GM12891 (cell line): ENCODE measurements at regions not wholly inside any gene's neighbourhood (a gene's known extent, or its start where the extent isn't known, plus 50 kb on each side); places are given as distances from the start of the nearest gene placed in this dataset.
"Not testable (repeated sequence)": the region's sequence is repeated elsewhere in the genome, so short reads cannot be mapped to it uniquely, and the experiment has no call there.

ENCODE experiments used
- DNase-seq: peaks from one replicate; pipeline ENCODE4 v3.0.0; 2011; ENCODE audit warnings: low spot score; ENCODE audit not compliant: insufficient read length
- FAIRE-seq: peaks from 2 replicates; lab custom pipeline; 2011; peaks lifted over from hg19 to GRCh38; lab: Jason Lieb, UNC
- PAX5 ChIP-seq: IDR thresholded peaks from 2 replicates; pipeline ENCODE4 v1.6.1; 2011; ENCODE audit warnings: low read length, moderate library complexity, mild to moderate bottlenecking; ENCODE audit not compliant: insufficient read depth, severe bottlenecking
- POLR2A ChIP-seq: IDR thresholded peaks from 2 replicates; pipeline ENCODE4 v1.6.1; 2011; ENCODE audit warnings: low read depth, low read length, control low read depth
- POLR2AphosphoS5 ChIP-seq: IDR thresholded peaks from 2 replicates; pipeline ENCODE4 v1.6.1; 2011; ENCODE audit warnings: low read depth, low read length, control low read depth
- POU2F2 ChIP-seq: IDR thresholded peaks from 2 replicates; pipeline ENCODE4 v1.6.1; 2011; ENCODE audit warnings: low read depth, mild to moderate bottlenecking, control low read depth, low read length, moderate library complexity
- SPI1 ChIP-seq: IDR thresholded peaks from 2 replicates; pipeline ENCODE4 v1.6.1; 2011; ENCODE audit warnings: low read depth, low read length, control low read depth
- TAF1 ChIP-seq: IDR thresholded peaks from 2 replicates; pipeline ENCODE4 v1.6.1; 2011; ENCODE audit warnings: low read depth, low read length, control low read depth

- peak; percentile 69 for FAIRE-seq
- no peak for DNase-seq
- TF ChIP-seq PAX5 = no peak
- TF ChIP-seq POLR2A = no peak
- no peak for TF ChIP-seq POU2F2
- no peak for TF ChIP-seq SPI1
- TF ChIP-seq TAF1 = no peak
- no peak for TF ChIP-seq POLR2AphosphoS5
These were observed 187.7 kb upstream of the MYLIP start for GRCh38 chr6:15941168-15941567.

- no peak for TF ChIP-seq SPI1
- FAIRE-seq (no peak), DNase-seq (no peak)
These were observed 190.8 kb upstream of the MYLIP start for GRCh38 chr6:15938107-15938506.

GRCh38 chr6:15937602-15938001 is 191.3 kb upstream of the MYLIP start:
- DNase-seq (no peak), FAIRE-seq (no peak)
- no peak for TF ChIP-seq TAF1
- TF ChIP-seq POU2F2 = no peak
- TF ChIP-seq POLR2A = no peak
- TF ChIP-seq SPI1 = no peak
- TF ChIP-seq PAX5 = no peak
- TF ChIP-seq POLR2AphosphoS5 = no peak

GRCh38 chr6:15936503-15936902 is 192.4 kb upstream of the MYLIP start:
- peak; percentile 99 for TF ChIP-seq SPI1
- TF ChIP-seq POLR2AphosphoS5 = no peak
- DNase-seq (peak; percentile 17), FAIRE-seq (peak; percentile 82)

GRCh38 chr6:15935661-15936060 is 193.2 kb upstream of the MYLIP start:
- DNase-seq = no peak
- FAIRE-seq = peak; percentile 43
- no peak for TF ChIP-seq SPI1

- not testable (repeated sequence) for DNase-seq, FAIRE-seq
These were observed 197.2 kb upstream of the MYLIP start for GRCh38 chr6:15931697-15932096.

- TF ChIP-seq POLR2AphosphoS5 (no peak), POU2F2 (no peak), POLR2A (no peak), TAF1 (no peak), PAX5 (no peak), SPI1 (no peak)
- no peak for FAIRE-seq
- DNase-seq = no peak
These were observed 198.7 kb upstream of the MYLIP start for GRCh38 chr6:15930207-15930606.

- DNase-seq (no peak), FAIRE-seq (no peak)
- TF ChIP-seq POLR2A = no peak
- no peak for TF ChIP-seq SPI1
- TF ChIP-seq POU2F2 = no peak
- TF ChIP-seq POLR2AphosphoS5 = no peak
- TF ChIP-seq TAF1 = no peak
- TF ChIP-seq PAX5 = no peak
These were observed 199.2 kb upstream of the MYLIP start for GRCh38 chr6:15929685-15930084.

GRCh38 chr6:15927531-15928225 is 201.2 kb upstream of the MYLIP start:
- DNase-seq = no peak
- no peak for FAIRE-seq
- TF ChIP-seq TAF1 (no peak), SPI1 (no peak), PAX5 (no peak), POLR2A (no peak), POU2F2 (no peak), POLR2AphosphoS5 (no peak)

- no peak for TF ChIP-seq POU2F2
- no peak for TF ChIP-seq SPI1
- no peak for TF ChIP-seq TAF1
- TF ChIP-seq PAX5 = no peak
- no peak for TF ChIP-seq POLR2AphosphoS5
- no peak for TF ChIP-seq POLR2A
- DNase-seq (no peak), FAIRE-seq (no peak)
These were observed 202.6 kb upstream of the MYLIP start for GRCh38 chr6:15926256-15926655.

- no peak for FAIRE-seq
- no peak for DNase-seq
- TF ChIP-seq POLR2A (no peak), POLR2AphosphoS5 (no peak), SPI1 (no peak), TAF1 (no peak), POU2F2 (no peak), PAX5 (no peak)
These were observed 204.0 kb upstream of the MYLIP start for GRCh38 chr6:15924893-15925292.
